ENCODE measurements at regions not wholly inside any gene's neighbourhood (a gene's known extent, or its start where the extent isn't known, plus 50 kb on each side); places are given as distances from the start of the nearest gene placed in this dataset.
"Not testable (repeated sequence)": the region's sequence is repeated elsewhere in the genome, so short reads cannot be mapped to it uniquely, and the experiment has no call there.

DNA sequence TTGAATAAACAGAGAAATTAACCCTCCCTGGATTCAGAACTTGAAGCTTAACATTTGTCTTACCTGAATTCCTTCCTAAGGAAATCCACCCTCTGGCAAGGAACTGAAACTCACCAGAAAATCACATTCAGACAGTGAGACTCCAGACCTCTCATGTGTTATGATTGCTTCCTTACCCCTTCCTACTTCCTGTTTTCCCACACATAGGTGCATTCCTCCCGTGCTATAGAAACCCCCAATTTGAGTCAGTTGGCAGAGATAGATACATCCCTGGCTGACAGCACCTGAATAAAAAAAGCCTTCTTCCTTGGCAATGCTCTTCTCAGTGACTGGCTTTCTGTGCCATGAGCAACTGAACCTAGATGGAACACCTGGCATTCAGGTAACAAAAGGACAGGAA, 157.0 kb upstream of the SMIM31 start:
- no peak for DNase-seq
- Histone ChIP-seq H3K4me1 (no peaks in the 10 kb centered on the region), H3K4me3 (peak overlapping the region in 1 of 2 donors; percentile 36), H3K9me3 (no peaks in the 10 kb centered on the region), H3K27ac (no peak overlapping the region), H3K36me3 (ENCODE audit: low read depth, missing control alignments) (no peaks in the 10 kb centered on the region), H3K27me3 (no peaks in the 10 kb centered on the region)
- WGBS, 2 donors = 33 to 41% methylated on average over 1 of the region's 1 CpG
- intact Hi-C loops (cut with DNase I; ENCODE audit: low total_unique reads) = no loop called here
- TF ChIP-seq POLR2A (IDR thresholded peaks at IDR 0.05) = no peak
- TF ChIP-seq, protein P1, sequence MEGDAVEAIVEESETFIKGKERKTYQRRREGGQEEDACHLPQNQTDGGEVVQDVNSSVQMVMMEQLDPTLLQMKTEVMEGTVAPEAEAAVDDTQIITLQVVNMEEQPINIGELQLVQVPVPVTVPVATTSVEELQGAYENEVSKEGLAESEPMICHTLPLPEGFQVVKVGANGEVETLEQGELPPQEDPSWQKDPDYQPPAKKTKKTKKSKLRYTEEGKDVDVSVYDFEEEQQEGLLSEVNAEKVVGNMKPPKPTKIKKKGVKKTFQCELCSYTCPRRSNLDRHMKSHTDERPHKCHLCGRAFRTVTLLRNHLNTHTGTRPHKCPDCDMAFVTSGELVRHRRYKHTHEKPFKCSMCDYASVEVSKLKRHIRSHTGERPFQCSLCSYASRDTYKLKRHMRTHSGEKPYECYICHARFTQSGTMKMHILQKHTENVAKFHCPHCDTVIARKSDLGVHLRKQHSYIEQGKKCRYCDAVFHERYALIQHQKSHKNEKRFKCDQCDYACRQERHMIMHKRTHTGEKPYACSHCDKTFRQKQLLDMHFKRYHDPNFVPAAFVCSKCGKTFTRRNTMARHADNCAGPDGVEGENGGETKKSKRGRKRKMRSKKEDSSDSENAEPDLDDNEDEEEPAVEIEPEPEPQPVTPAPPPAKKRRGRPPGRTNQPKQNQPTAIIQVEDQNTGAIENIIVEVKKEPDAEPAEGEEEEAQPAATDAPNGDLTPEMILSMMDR (IDR thresholded peaks at IDR 0.05) = no peak

- H3K36me3 ChIP-seq (ENCODE audit: low read depth, missing control alignments) = no peaks in the 10 kb centered on the region
- H3K4me1 ChIP-seq = no peaks in the 10 kb centered on the region
- no peaks in the 10 kb centered on the region for H3K27me3 ChIP-seq
- intact Hi-C loops (cut with DNase I; ENCODE audit: low total_unique reads) = no loop called here
- TF ChIP-seq, protein P1 (IDR thresholded peaks at IDR 0.05) = no peak
- TF ChIP-seq POLR2A (IDR thresholded peaks at IDR 0.05) = no peak
- H3K27ac ChIP-seq = no peak overlapping the region
- WGBS, 2 donors = 61 to 73% methylated on average over 1 of the region's 1 CpG
- no peak overlapping the region for H3K4me3 ChIP-seq
- no peak for DNase-seq
- no peaks in the 10 kb centered on the region for H3K9me3 ChIP-seq
These were observed 152.3 kb upstream of the SMIM31 start for GRCh38 chr4:164601653-164602052.

DNA sequence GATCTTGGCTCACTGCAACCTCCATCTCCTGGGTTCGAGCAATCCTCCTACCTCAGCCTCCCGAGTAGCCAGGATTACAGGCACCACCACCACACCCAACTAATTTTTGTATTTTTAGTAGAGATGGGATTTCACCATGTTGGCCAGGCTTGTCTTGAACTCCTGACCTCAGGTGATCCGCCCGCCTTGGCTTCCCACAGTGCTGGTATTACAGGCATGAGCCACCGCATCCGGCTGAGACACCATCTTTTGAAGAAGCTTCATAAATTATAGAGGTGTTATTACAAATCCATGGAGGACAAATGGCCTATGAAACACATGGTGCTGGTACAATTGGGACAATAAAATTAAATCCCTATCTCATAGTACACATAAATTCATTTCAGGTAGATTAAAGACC, 148.1 kb upstream of the SMIM31 start:
- H3K27ac ChIP-seq; H3K9me3 ChIP-seq; H3K36me3 ChIP-seq (ENCODE audit: low read depth, missing control alignments); H3K27me3 ChIP-seq; H3K4me3 ChIP-seq; DNase-seq; intact Hi-C loops (cut with DNase I; ENCODE audit: low total_unique reads); H3K4me1 ChIP-seq: not testable (repeated sequence)
- 72 to 73% methylated on average over 6 of the region's 6 CpGs for WGBS, 2 donors

GRCh38 chr4:164606478-164606877, 147.5 kb upstream of the SMIM31 start:
- H3K9me3 ChIP-seq = no peaks in the 10 kb centered on the region
- no peak overlapping the region for H3K27ac ChIP-seq
- H3K4me1 ChIP-seq = no peaks in the 10 kb centered on the region
- H3K27me3 ChIP-seq = no peaks in the 10 kb centered on the region
- no peak overlapping the region for H3K4me3 ChIP-seq
- no peaks in the 10 kb centered on the region for H3K36me3 ChIP-seq (ENCODE audit: low read depth, missing control alignments)
- no peak for DNase-seq
- TF ChIP-seq, protein P1 (IDR thresholded peaks at IDR 0.05) = no peak
- no peak for TF ChIP-seq POLR2A (IDR thresholded peaks at IDR 0.05)
- intact Hi-C loops (cut with DNase I; ENCODE audit: low total_unique reads) = no loop called here

GRCh38 chr4:164613256-164613655, 140.7 kb upstream of the SMIM31 start:
- Histone ChIP-seq H3K27ac (no peak overlapping the region), H3K27me3 (no peaks in the 10 kb centered on the region), H3K4me1 (no peaks in the 10 kb centered on the region), H3K9me3 (no peaks in the 10 kb centered on the region), H3K36me3 (ENCODE audit: low read depth, missing control alignments) (no peaks in the 10 kb centered on the region), H3K4me3 (no peak overlapping the region)
- WGBS, 2 donors = 80 to 94% methylated on average over 1 of the region's 1 CpG
- TF ChIP-seq POLR2A (IDR thresholded peaks at IDR 0.05) = no peak
- TF ChIP-seq, protein P1 (IDR thresholded peaks at IDR 0.05) = no peak
- DNase-seq = no peak
- intact Hi-C loops (cut with DNase I; ENCODE audit: low total_unique reads) = no loop called here
